Ovary (tissue), 3 donors: ENCODE measurements at regions not wholly inside any gene's neighbourhood (a gene's known extent, or its start where the extent isn't known, plus 50 kb on each side); places are given as distances from the start of the nearest gene placed in this dataset.

Experiments
- CTCF ChIP-seq, 3 donors: fragments of 450-650 bp in 2 of 3; fragments of 200-600 bp in 1 of 3; IDR thresholded peaks; one replicate each; pipeline versions ENCODE4 v1.5.1 to v1.8.0; 2016 to 2022; ENCODE audit warnings: antibody characterized with exemption in 3 of 3, mild to moderate bottlenecking in 1 of 3
- EP300 ChIP-seq: sonication (generic); formaldehyde crosslinking; IDR thresholded peaks from one replicate; pipeline ENCODE4 v1.6.1; 2017; ENCODE audit warnings: antibody characterized with exemption
- POLR2A ChIP-seq: fragments of 450-650 bp; IDR thresholded peaks from one replicate; pipeline ENCODE4 v1.6.1; 2017; ENCODE audit warnings: antibody characterized with exemption, mild to moderate bottlenecking, moderate library complexity
- donor health status: DM: no; HTN: no; CAD: no.

- TF ChIP-seq CTCF (IDR thresholded peaks at IDR 0.05): no peak
- no peak for TF ChIP-seq POLR2A
- TF ChIP-seq EP300: no peak
Observed at GRCh38 chr14:71165121-71166031, 258.1 kb downstream of the PCNX1 start.
